ENCODE measurements at regions not wholly inside any gene's neighbourhood (a gene's known extent, or its start where the extent isn't known, plus 50 kb on each side); places are given as distances from the start of the nearest gene placed in this dataset.
"Not testable (repeated sequence)": the region's sequence is repeated elsewhere in the genome, so short reads cannot be mapped to it uniquely, and the experiment has no call there.

GRCh38 chr13:97542102-97542685 is 108.2 kb downstream of the RAP2A start:
- BruUV-seq (replicated peaks): no TSS peak
- no peak for DNase-seq (ENCODE audit: unreplicated experiment)
- no peaks in the 10 kb centered on the region for H3K27me3 Mint-ChIP-seq (ENCODE audit: insufficient read depth, unreplicated experiment)
- H3K36me3 Mint-ChIP-seq (ENCODE audit: insufficient read depth, unreplicated experiment): no peaks in the 10 kb centered on the region
- TF ChIP-seq CTCF (IDR thresholded peaks at IDR 0.05; ENCODE audit: unreplicated experiment): no peak
- no peak overlapping the region for H3K27ac Mint-ChIP-seq (ENCODE audit: low read depth, unreplicated experiment)
- intact Hi-C loops (cut with micrococcal nuclease): no loop called here
- H3K9me3 Mint-ChIP-seq (ENCODE audit: unreplicated experiment): no peaks in the 10 kb centered on the region
- ChIA-PET CTCF (no interaction called here), POLR2A (no interaction called here)
- H3K4me1 Mint-ChIP-seq (ENCODE audit: insufficient read depth, unreplicated experiment): no peaks in the 10 kb centered on the region
- no peak overlapping the region for H3K4me3 Mint-ChIP-seq (ENCODE audit: unreplicated experiment)

- BruUV-seq (replicated peaks): no TSS peak
- intact Hi-C loops (cut with micrococcal nuclease): no loop called here
- no peak overlapping the region for H3K4me3 Mint-ChIP-seq (ENCODE audit: unreplicated experiment)
- no peak overlapping the region for H3K27ac Mint-ChIP-seq (ENCODE audit: low read depth, unreplicated experiment)
- DNase-seq (ENCODE audit: unreplicated experiment): no peak
- CTCF ChIA-PET: interaction anchor here (0.7 kb wide), 1 partner anchor 169 kb away, joined by 3 read pairs; no protein-coding TSS in a partner anchor
- POLR2A ChIA-PET: no interaction called here
- no peaks in the 10 kb centered on the region for H3K9me3 Mint-ChIP-seq (ENCODE audit: unreplicated experiment)
- no peaks in the 10 kb centered on the region for H3K4me1 Mint-ChIP-seq (ENCODE audit: insufficient read depth, unreplicated experiment)
- H3K36me3 Mint-ChIP-seq (ENCODE audit: insufficient read depth, unreplicated experiment): no peaks in the 10 kb centered on the region
- TF ChIP-seq CTCF (IDR thresholded peaks at IDR 0.05; ENCODE audit: unreplicated experiment): no peak
- no peaks in the 10 kb centered on the region for H3K27me3 Mint-ChIP-seq (ENCODE audit: insufficient read depth, unreplicated experiment)
These were observed 110.2 kb downstream of the RAP2A start for GRCh38 chr13:97544031-97544765.

GRCh38 chr13:97544971-97545499 is 111.1 kb downstream of the RAP2A start:
- BruUV-seq (replicated peaks); POLR2A ChIA-PET; intact Hi-C loops (cut with micrococcal nuclease); H3K36me3 Mint-ChIP-seq (ENCODE audit: insufficient read depth, unreplicated experiment); H3K27me3 Mint-ChIP-seq (ENCODE audit: insufficient read depth, unreplicated experiment); CTCF ChIA-PET; H3K27ac Mint-ChIP-seq (ENCODE audit: low read depth, unreplicated experiment); H3K4me1 Mint-ChIP-seq (ENCODE audit: insufficient read depth, unreplicated experiment); H3K4me3 Mint-ChIP-seq (ENCODE audit: unreplicated experiment); H3K9me3 Mint-ChIP-seq (ENCODE audit: unreplicated experiment); DNase-seq (ENCODE audit: unreplicated experiment): not testable (repeated sequence)

- BruUV-seq (replicated peaks): no TSS peak
These were observed 114.2 kb downstream of the RAP2A start for GRCh38 chr13:97548138-97548537.

More at GRCh38 chr13:97548138-97548537, 114.2 kb downstream of the RAP2A start:
- DNase-seq (ENCODE audit: unreplicated experiment): no peak
- ChIA-PET POLR2A (no interaction called here), CTCF (interaction anchor here (1.1 kb wide), 1 partner anchor 12 kb away, joined by 3 read pairs; no protein-coding TSS in a partner anchor)
- intact Hi-C loops (cut with micrococcal nuclease): no loop called here
- Mint-ChIP-seq H3K9me3 (ENCODE audit: unreplicated experiment) (no peaks in the 10 kb centered on the region), H3K36me3 (ENCODE audit: insufficient read depth, unreplicated experiment) (no peaks in the 10 kb centered on the region), H3K27ac (ENCODE audit: low read depth, unreplicated experiment) (no peak overlapping the region), H3K4me1 (ENCODE audit: insufficient read depth, unreplicated experiment) (no peaks in the 10 kb centered on the region), H3K27me3 (ENCODE audit: insufficient read depth, unreplicated experiment) (no peaks in the 10 kb centered on the region), H3K4me3 (ENCODE audit: unreplicated experiment) (no peak overlapping the region)
- TF ChIP-seq CTCF (IDR thresholded peaks at IDR 0.05; ENCODE audit: unreplicated experiment): no peak
